GM21825 (cell line): ENCODE measurements at regions not wholly inside any gene's neighbourhood (a gene's known extent, or its start where the extent isn't known, plus 50 kb on each side); places are given as distances from the start of the nearest gene placed in this dataset.

Source experiments
- ATAC-seq: cut with Tn5 transposase; IDR thresholded peaks from one replicate; pipeline ENCODE4 v1.9.1; 2021; ENCODE audit warnings: mild to moderate bottlenecking, moderate library complexity; ENCODE audit not compliant: unreplicated experiment

DNA sequence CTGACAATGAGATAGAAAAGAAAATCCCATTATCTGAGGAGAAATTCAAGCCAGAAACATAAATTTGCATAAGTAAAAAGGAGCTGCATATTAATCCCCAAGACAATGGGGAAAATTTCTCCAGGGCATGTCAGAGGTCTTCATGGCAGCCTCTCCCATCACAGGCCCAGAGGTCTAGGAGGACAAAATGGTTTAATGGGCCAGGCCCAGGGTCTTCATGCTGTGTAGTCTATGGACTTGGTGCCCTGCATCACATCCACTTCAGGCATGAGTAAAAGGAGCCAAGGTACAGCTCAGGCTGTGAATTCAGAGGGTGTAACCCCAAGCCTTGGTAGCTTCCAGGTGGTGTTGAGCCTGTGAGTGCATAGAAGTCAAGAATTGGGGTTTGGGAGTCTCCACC is 1097.2 kb upstream of the RAG2 start:
- no peak for ATAC-seq

DNA sequence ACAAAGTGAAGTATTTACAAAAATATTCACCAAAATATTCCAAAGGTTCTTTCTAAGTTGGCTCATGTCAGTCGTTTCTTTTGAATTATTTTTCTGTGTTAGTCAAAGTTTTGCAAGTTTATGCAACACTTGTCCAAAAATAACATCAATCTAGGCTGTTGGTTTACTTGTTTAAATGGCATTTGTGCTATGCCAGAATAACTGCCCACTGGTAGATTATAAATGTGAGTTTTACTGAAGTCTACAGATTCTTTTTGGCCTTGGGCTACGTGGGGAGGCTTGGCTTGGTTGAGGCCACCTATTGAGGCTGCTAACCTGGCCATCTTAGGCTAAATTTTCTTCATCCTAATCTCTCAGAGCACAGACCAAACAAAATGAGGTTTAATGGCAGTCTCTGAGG is 1091.9 kb upstream of the RAG2 start:
- ATAC-seq = no peak

DNA sequence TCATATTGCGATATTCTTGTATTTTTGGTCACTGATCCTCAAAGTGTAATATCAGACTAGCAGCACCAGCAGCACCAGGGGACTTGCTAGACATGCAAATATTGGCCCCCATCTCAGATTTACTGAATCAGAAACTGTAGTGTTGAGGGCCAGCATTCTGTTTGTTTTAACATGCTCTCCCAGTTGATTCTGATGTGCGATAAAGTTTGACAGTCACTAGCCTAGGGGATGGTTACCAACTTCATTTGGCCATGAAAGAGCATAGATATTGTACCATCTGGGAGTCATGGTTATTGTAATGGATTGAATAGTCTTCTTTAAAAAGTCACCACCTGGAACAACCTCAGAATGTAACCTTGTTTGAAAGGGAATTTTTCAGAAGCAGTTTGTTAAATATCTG is 1090.4 kb upstream of the RAG2 start:
- ATAC-seq = no peak

GRCh38 chr11:37687130-37687529 is 1089.1 kb upstream of the RAG2 start:
- ATAC-seq = no peak

DNA sequence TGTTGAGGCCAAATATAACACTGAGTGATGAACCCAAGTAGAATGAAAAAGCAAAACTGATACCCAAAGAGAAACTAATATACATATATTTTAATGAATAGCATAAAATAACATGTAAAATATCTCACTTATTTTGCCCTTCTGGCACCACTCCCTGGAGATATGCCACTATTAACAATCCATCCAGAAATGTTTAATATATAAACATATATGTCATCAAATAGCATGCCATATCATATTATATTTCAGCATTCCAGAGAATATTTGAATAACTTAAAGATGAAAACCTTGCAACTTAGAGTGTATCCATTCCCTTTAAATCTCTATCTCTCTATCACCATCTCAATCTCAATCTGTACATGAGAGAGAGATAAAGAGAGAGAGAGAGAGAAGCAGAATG is 1073.3 kb upstream of the RAG2 start:
- no peak for ATAC-seq

DNA sequence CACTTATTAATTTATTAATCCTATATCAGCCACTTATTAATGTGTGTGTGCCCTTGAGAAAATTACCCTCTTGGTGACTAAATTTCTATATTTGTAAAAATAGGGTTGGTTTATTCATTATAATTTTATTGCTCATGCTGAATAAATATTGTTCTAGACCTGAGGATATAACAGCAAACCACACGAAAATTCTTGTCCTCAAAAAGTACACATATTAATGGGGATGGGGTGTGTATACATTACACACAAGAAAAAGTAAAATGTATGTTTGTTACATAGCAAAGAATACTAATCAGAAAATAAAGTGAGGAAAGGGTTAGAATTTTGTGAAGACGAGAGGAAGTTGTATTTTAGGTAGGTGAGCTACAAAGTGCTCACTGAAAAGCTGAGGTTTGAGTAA is 1068.9 kb upstream of the RAG2 start:
- ATAC-seq = no peak

DNA sequence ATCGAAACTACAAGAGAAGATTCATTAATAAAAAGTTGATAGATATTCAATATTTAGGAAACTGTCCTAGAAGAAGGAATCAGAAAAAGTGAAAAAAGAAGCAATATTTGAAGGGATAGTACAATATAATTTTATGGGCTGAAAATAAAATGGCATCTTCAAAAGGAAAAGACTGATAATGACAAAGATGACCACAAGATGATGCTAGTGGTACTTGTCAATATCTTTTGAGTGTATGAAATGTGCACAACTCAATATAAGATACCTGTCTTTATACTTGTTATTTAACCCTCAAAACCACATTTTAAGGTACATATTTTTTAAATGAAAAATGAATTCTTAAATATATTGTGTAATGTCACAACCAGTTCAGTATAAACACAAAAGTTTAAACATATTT is 1059.6 kb upstream of the RAG2 start:
- ATAC-seq = no peak

DNA sequence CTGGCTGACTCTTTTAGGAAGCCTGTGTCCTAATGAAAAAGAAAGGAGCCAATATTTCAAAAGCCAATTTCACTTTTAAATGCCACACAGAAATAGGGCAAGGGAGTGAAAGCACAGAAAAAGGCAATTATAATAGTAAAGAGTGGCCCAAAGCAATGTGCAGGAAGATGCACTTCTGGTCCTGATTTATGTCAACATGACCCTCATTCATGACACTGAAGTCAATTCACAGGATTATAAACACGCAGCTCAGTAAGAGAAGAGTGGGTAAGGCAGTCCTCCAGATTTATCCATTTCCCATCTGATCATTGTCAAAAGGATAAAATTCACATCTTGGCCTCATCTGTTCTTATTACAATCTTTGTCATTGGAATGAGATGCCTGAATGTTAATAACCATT is 1049.7 kb upstream of the RAG2 start:
- ATAC-seq = no peak

GRCh38 chr11:37643968-37644367 is 1045.9 kb upstream of the RAG2 start:
- ATAC-seq = no peak

DNA sequence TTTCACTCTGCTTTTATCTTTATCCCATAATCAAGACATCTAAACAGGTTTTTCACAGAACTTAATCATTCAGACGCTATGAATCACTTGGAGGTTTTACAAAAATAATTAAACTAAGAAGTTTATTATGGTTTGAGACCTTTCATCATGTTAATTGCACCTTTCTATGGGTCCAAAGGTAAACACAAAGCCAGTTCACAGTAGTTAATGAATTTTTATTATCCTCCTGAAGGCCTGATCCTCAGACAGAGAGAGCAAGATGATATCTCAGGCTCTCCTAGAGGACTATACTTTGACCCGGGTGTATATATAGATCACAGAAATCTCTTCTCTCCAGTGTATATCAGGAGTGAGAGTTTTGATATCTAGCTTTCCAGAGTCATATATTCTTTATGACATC is 1044.3 kb upstream of the RAG2 start:
- ATAC-seq = no peak

DNA sequence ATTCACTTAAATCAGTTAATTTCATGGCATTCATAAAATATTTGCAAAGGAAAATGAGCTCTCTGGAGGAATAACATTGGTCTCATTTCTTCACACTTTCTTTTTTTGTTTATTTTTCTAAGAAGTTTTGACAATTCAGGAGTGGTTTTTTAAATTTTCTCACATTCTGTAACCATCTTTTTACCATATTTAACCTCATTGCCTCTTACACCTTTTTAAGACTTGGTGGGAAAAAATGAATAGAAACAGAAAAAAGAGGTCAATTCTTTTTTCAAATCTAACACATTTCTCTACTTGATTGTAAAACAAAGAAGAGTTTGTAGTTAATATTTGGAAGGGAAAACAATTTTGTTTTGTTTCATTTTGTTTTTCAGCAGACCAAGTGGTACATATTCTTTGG is 1034.7 kb upstream of the RAG2 start:
- no peak for ATAC-seq

- no peak for ATAC-seq
Observed at GRCh38 chr11:37630866-37631265, 1032.8 kb upstream of the RAG2 start.

GRCh38 chr11:37623778-37624177 is 1025.7 kb upstream of the RAG2 start:
- no peak for ATAC-seq

DNA sequence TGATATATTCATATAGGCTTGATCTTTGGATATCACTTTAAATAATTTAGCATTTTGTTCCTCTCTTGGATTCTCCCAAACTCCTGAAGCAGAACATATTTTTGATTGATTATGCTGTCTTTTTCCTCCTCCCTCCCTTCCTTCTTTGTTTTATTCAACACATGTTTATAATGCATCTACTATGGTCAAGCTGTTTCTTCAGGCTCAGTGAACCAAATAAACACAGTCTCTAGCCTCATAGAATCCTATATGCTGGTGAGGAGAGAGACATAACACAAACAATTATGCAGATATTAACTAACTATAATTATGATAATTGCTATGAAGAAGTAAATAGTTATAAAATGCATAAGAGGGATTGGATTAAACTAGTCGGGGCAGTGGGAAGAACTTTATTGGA is 1023.6 kb upstream of the RAG2 start:
- ATAC-seq = no peak

- ATAC-seq = no peak
Observed at GRCh38 chr11:37616291-37616690, 1018.3 kb upstream of the RAG2 start.

GRCh38 chr11:37613031-37613430 is 1015.0 kb upstream of the RAG2 start:
- no peak for ATAC-seq

DNA sequence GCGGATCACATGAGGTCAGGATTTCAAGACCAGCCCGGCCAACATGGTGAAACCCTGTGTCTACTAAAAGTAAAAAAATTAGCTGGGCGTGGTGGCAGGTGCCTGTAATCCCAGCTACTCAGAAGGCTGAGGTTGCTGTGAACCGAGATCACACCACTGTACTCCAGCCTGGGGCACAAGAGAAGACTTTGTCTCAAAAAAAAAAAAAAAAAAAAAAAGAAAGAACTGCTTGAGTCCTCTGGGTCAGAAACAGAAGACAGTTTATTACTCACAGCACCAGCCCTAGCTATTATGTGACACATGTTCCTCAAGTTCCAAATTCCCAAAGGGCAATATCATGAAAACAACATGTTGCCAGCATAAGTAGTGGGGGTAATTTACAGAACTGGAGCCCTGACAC is 1014.1 kb upstream of the RAG2 start:
- ATAC-seq = no peak

DNA sequence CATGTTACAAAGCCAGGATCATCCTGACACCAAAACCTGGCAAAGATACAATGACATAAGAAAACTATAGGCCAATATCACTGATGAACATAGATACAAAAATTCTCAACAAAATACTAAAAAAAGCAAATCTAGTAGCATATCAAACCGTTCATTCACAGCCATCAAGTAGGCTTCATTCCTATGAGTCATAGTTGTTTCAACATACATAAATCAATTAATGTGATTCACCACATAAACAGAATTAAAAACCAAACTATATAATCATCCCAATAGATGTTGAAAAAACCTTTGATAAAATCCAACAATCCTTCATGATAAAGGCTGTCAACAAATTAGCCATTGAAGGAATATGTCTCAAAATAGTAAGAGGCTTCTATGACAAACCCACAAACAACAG is 1007.2 kb upstream of the RAG2 start:
- no peak for ATAC-seq

DNA sequence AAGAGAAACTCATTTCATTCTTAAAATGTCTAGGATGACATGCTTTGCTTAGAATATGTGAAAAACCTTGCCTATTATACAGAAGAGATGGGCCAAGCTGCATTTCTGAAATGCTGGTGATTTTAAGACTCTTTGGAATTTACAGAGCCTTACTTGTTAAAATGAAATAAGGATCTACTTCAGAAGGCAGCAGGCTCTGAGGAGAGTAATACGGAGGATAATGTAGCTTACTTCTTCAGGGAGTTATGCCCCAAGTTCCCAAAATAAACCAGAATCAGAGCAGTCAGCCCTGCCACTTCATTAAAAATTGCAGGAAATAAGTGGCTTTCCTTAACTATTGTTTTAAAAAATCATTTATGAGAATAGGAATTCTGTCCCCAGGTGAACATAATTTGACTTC is 1000.3 kb upstream of the RAG2 start:
- ATAC-seq = no peak

DNA sequence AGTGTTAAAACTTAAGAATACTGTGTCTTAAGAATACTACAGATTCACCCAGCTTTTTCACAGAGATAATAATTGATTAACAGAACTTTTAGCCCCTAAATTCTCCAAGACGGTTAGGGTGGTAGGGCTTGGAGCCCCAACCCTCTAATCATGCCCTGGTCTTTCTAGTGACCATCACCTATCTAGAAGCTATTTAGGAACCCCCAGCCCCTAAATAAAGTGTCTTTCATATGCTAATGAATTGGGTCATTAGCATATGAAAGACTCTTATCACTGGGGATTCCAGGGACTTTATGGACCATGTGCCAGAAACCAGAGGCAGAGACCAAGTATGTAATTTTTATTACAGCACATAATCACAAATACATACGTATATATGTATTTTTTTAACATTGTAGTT is 999.7 kb upstream of the RAG2 start:
- ATAC-seq = no peak

- no peak for ATAC-seq
Observed at GRCh38 chr11:37595845-37596244, 997.8 kb upstream of the RAG2 start.

- no peak for ATAC-seq
Observed at GRCh38 chr11:37574361-37574760, 976.3 kb upstream of the RAG2 start.

DNA sequence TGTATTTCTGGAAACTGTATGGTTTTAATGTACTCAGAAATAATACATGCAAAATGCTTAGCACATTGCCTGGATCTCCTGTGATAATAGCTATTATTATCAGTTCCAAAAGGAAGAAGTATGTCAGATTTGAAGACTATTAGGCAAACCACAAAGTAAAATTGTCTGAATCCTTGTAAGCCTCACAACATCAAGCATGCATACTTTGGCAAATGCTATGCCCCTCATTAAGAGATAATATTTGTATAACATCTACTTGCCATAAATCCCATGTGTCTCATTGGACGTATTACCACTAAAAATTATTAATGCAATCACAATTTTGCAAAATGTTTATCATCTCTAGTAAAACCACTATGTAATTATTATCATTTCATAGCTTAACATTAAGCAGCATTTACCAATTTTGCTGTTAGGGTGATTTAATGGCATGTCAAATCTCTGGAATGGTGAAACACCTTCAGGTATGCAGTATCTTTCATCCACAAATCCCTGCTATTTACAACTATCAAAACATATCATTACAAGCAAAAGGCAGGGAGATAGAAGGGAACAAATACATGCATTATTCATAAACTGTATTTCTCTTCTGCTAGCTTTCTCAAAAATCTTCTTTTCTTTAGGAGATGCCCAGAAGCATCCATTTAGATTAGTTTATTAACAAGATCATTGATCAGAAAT is 974.6 kb upstream of the RAG2 start:
- no peak for ATAC-seq

- ATAC-seq = no peak
Observed at GRCh38 chr11:37571246-37571645, 973.2 kb upstream of the RAG2 start.
